Vagina (tissue), 2 donors: ENCODE measurements at regions not wholly inside any gene's neighbourhood (a gene's known extent, or its start where the extent isn't known, plus 50 kb on each side); places are given as distances from the start of the nearest gene placed in this dataset.

ENCODE experiments used
- DNase-seq, 2 donors: peaks; one replicate each; pipeline ENCODE4 v3.0.0-alpha.2; 2017; ENCODE audit errors: extremely low spot score in 2 of 2
- H3K27ac ChIP-seq: fragments of 200-600 bp; sonication (generic); one replicate; pipeline ENCODE4 v1.5.1; 2019
- H3K27me3 ChIP-seq: fragments of 200-600 bp; sonication (generic); one replicate; pipeline ENCODE4 v1.5.1; 2019
- H3K36me3 ChIP-seq, 2 donors: fragments of 200-600 bp; sonication (generic); one replicate each; pipeline ENCODE4 v1.5.1; 2017 to 2019
- H3K4me1 ChIP-seq: fragments of 200-600 bp; sonication (generic); one replicate; pipeline ENCODE4 v1.5.1; 2019
- H3K4me3 ChIP-seq, 2 donors: fragments of 200-600 bp; sonication (generic); 1 replicate in 1 of 2; 2 replicates in 1 of 2; pipeline ENCODE4 v1.5.1; 2016 to 2019
- H3K9me3 ChIP-seq: fragments of 200-600 bp; sonication (generic); one replicate; pipeline ENCODE4 v1.5.1; 2019
- POLR2A ChIP-seq, 2 donors: fragments of 450-650 bp; IDR thresholded peaks; one replicate each; pipeline ENCODE4 v1.6.1; 2017; ENCODE audit warnings: antibody characterized with exemption in 2 of 2, mild to moderate bottlenecking in 2 of 2, moderate library complexity in 2 of 2
- POLR2AphosphoS5 ChIP-seq, 2 donors: sonication (generic); formaldehyde crosslinking; IDR thresholded peaks; one replicate each; pipeline ENCODE4 v1.9.0; 2017; ENCODE audit warnings: antibody characterized with exemption in 2 of 2, mild to moderate bottlenecking in 2 of 2, low read depth in 1 of 2; ENCODE audit not compliant: insufficient read depth in 1 of 2
- intact Hi-C: fragments of 100-400 bp; cut with DNase I; formaldehyde crosslinking; loops from one replicate; pipeline ENCODE4 v1.15.1; 2023
- TF ChIP-seq, protein P1 (sequence below), 3 experiments: fragments of 450-650 bp in 2 of 3; fragments of 200-600 bp in 1 of 3; sonication (generic) in 1 of 3; IDR thresholded peaks; one replicate each; pipeline ENCODE4 v1.5.1; 2017 to 2019; ENCODE audit warnings: antibody characterized with exemption in 3 of 3, mild to moderate bottlenecking in 2 of 3, moderate library complexity in 2 of 3

DNA sequence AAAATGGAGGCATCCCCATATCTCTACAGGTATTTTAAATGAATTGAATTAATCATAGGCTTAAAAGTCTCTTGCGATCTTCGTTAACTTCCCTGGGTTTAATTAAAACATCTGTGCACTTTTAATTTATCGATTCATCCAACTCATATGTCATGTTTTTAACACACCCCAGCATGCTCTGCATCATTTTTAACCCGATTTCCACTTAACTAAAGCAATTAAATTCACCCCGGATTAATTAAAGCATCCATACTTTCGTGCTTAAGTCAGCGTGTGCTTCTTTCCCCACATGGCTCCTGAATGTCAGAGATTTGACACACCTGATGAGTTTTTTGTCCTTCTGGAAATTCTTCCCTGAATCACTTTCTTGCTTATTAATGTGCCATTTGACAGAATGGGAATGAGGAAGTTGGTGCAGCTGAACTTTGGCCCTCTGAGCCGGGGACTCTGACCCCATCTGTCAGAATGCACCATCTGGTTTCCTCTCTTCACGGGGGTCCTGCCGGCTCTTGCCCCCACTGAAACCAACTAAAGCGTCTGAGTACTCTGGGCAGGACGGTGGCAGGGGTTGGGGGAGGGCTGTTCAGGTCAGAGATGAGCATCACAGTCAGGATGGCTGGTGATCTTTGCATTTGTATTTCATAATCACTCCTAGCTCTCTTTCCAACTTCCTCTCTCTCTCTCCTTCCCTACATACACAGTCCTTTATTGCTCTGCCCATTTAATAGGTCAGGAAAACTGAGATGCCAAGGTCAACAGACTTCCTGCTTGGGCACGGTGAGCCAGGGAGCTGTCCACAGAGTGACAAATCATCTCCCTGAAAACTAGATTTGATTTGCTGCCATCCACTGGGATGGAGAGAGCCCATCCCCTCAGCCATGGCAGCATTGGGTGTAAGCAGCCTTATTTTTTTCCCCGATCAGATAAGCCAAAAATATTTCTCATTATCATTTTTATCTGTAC is 180.3 kb upstream of the WWC1 start:
- intact Hi-C loops: no loop called here
- DNase-seq: no peak
- Histone ChIP-seq H3K27me3 (no peaks in the 10 kb centered on the region), H3K4me3 (no peak overlapping the region), H3K4me1 (no peaks in the 10 kb centered on the region), H3K9me3 (no peaks in the 10 kb centered on the region), H3K36me3 (no peaks in the 10 kb centered on the region), H3K27ac (no peak overlapping the region)
- TF ChIP-seq POLR2AphosphoS5 (IDR thresholded peaks at IDR 0.05; ENCODE audit: insufficient read depth in 1 of 2, low read depth in 1 of 2) (no peak), POLR2A (IDR thresholded peaks at IDR 0.05) (no peak)
- TF ChIP-seq, protein P1, sequence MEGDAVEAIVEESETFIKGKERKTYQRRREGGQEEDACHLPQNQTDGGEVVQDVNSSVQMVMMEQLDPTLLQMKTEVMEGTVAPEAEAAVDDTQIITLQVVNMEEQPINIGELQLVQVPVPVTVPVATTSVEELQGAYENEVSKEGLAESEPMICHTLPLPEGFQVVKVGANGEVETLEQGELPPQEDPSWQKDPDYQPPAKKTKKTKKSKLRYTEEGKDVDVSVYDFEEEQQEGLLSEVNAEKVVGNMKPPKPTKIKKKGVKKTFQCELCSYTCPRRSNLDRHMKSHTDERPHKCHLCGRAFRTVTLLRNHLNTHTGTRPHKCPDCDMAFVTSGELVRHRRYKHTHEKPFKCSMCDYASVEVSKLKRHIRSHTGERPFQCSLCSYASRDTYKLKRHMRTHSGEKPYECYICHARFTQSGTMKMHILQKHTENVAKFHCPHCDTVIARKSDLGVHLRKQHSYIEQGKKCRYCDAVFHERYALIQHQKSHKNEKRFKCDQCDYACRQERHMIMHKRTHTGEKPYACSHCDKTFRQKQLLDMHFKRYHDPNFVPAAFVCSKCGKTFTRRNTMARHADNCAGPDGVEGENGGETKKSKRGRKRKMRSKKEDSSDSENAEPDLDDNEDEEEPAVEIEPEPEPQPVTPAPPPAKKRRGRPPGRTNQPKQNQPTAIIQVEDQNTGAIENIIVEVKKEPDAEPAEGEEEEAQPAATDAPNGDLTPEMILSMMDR (IDR thresholded peaks at IDR 0.05): no peak

DNA sequence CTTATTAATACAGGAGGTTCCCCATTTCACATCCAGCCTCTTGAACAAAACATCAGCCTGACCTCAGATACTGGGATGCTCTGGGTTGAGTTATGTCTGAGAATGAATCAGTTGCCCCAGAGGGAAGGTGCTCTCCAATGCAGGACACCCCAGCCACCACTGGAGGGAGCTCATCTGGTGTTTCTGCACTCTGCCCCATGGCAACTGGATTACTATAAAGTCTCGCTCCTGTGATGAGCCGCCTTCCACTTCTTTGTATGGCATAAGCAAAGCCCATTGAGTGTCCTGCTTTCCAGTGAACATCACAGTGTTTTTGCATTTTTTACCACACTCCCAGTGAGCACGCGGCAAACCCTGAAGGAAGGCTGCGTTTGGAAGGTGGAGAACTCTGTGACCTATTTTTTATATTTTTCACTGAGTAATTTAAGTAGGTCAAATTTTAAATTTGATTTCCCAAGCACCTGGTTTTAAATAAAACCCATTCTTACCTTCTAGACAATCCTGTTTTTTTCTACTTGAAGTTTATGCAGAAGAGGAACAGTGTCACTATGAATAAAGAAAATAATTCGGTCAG is 176.9 kb upstream of the WWC1 start:
- no peaks in the 10 kb centered on the region for H3K36me3 ChIP-seq
- intact Hi-C loops: no loop called here
- H3K4me3 ChIP-seq: no peak overlapping the region
- TF ChIP-seq, protein P1 (IDR thresholded peaks at IDR 0.05): no peak
- TF ChIP-seq POLR2AphosphoS5 (IDR thresholded peaks at IDR 0.05; ENCODE audit: insufficient read depth in 1 of 2, low read depth in 1 of 2): no peak
- no peak for TF ChIP-seq POLR2A (IDR thresholded peaks at IDR 0.05)
- H3K4me1 ChIP-seq: no peaks in the 10 kb centered on the region
- H3K9me3 ChIP-seq: no peaks in the 10 kb centered on the region
- no peak overlapping the region for H3K27ac ChIP-seq
- DNase-seq: no peak
- H3K27me3 ChIP-seq: no peaks in the 10 kb centered on the region

DNA sequence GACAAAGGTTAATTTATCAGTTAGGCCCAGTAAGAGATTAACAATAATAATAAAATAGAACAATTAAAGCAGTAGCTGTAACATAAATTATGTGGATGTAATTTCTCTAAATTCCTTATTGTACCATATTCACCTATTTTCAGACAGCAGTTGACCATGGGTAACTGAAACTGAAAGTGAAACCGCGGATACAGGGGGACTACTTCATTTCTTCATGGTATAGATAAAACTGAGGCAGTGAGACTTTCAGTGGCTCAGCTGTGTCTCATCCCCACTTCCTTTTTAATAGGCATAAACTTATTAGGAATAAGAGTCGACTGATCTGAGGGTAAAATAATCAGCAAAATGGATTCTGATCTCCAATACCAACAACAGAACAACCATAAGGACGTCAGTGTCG is 174.0 kb upstream of the WWC1 start:
- H3K27me3 ChIP-seq: no peaks in the 10 kb centered on the region
- no peak for DNase-seq
- no peaks in the 10 kb centered on the region for H3K9me3 ChIP-seq
- no peak overlapping the region for H3K4me3 ChIP-seq
- intact Hi-C loops: loop anchor here (2.0 kb wide), 1 partner anchor 45 kb away; no protein-coding TSS in a partner anchor
- H3K4me1 ChIP-seq: no peaks in the 10 kb centered on the region
- TF ChIP-seq POLR2AphosphoS5 (IDR thresholded peaks at IDR 0.05; ENCODE audit: insufficient read depth in 1 of 2, low read depth in 1 of 2): no peak
- TF ChIP-seq, protein P1 (IDR thresholded peaks at IDR 0.05): no peak
- no peak for TF ChIP-seq POLR2A (IDR thresholded peaks at IDR 0.05)
- H3K36me3 ChIP-seq: no peaks in the 10 kb centered on the region
- H3K27ac ChIP-seq: no peak overlapping the region

GRCh38 chr5:168118042-168118668 is 173.3 kb upstream of the WWC1 start:
- Histone ChIP-seq H3K9me3 (no peaks in the 10 kb centered on the region), H3K4me3 (no peak overlapping the region), H3K27me3 (no peaks in the 10 kb centered on the region), H3K27ac (no peak overlapping the region), H3K36me3 (no peaks in the 10 kb centered on the region), H3K4me1 (no peaks in the 10 kb centered on the region)
- intact Hi-C loops: no loop called here
- peak in 1 of 2 donors; percentile 81 for DNase-seq
- TF ChIP-seq, protein P1 (IDR thresholded peaks at IDR 0.05): no peak
- TF ChIP-seq POLR2AphosphoS5 (IDR thresholded peaks at IDR 0.05; ENCODE audit: insufficient read depth in 1 of 2, low read depth in 1 of 2) (no peak), POLR2A (IDR thresholded peaks at IDR 0.05) (no peak)
